Left lung (tissue), 4 donors: ENCODE measurements at regions not wholly inside any gene's neighbourhood (a gene's known extent, or its start where the extent isn't known, plus 50 kb on each side); places are given as distances from the start of the nearest gene placed in this dataset.

ENCODE experiments used
- ATAC-seq: fragments of 200-7000 bp; cut with Tn5 transposase; one replicate; pipeline ENCODE4 v1.9.1; 2020; ENCODE audit warnings: moderate library complexity
- DNase-seq, 4 donors: peaks; one replicate each; pipeline ENCODE4 v3.0.0-alpha.2; 2013 to 2020
- H3K27ac ChIP-seq, 2 donors: fragments of 200-600 bp; sonication (generic) in 1 of 2; one replicate each; pipeline versions ENCODE4 v1.5.0 to v1.8.0; 2020 to 2021
- H3K27me3 ChIP-seq, 2 donors: fragments of 200-600 bp; sonication (generic) in 1 of 2; one replicate each; pipeline versions ENCODE4 v1.5.0 to v1.8.0; 2020 to 2021
- H3K36me3 ChIP-seq, 2 donors: fragments of 200-600 bp; sonication (generic) in 1 of 2; one replicate each; pipeline versions ENCODE4 v1.5.0 to v1.8.0; 2020 to 2021
- H3K4me1 ChIP-seq, 2 donors: fragments of 200-600 bp; one replicate each; pipeline ENCODE4 v1.8.0; 2021
- H3K4me3 ChIP-seq, 2 donors: fragments of 200-600 bp; sonication (generic) in 1 of 2; one replicate each; pipeline versions ENCODE4 v1.5.0 to v1.8.0; 2020 to 2021; ENCODE audit warnings: mild to moderate bottlenecking in 1 of 2
- H3K9me3 ChIP-seq, 2 donors: fragments of 200-600 bp; sonication (generic) in 1 of 2; one replicate each; pipeline versions ENCODE4 v1.5.0 to v1.8.0; 2020 to 2021
- intact Hi-C, 2 donors: fragments of 100-400 bp; cut with DNase I; formaldehyde crosslinking; loops; one replicate each; pipeline versions ENCODE4 v1.11.2 to v1.14.2; 2022
- TF ChIP-seq, protein P1 (sequence below), 2 donors: fragments of 200-600 bp; sonication (generic) in 1 of 2; IDR thresholded peaks; one replicate each; pipeline versions ENCODE4 v1.5.0 to v1.8.0; 2021; ENCODE audit warnings: antibody characterized with exemption in 2 of 2
- donor health status: DM: no; HTN: yes; CAD: no.
- donor health status: DM: no; HTN: no; CAD: no.

DNA sequence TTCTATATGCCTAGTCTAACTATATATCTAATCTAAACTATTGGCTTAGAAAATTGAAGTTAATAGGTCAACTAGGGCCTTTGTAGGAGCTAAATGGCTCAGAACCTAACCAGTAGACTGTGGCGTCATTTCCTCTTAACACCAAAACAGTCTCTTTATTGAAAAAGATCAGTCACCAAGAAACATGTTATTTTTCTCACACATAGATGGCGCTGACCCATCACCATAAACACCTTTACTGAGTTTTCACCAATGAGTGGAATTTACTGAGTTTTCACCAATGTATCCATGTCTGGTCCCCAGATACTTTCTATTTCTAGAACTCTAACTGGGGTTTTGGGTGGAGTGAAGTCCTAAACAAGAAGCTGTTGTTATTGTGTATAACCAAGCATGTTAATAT lies 636.0 kb downstream of the BCKDHB start:
- DNase-seq (peak in 2 of 4 donors; percentile 1 to 10), ATAC-seq (peak; percentile 52)
- intact Hi-C loops: no loop called here
- Histone ChIP-seq H3K36me3 (no peaks in the 10 kb centered on the region), H3K27ac (no peak overlapping the region), H3K27me3 (no peaks in the 10 kb centered on the region), H3K4me1 (no peaks in the 10 kb centered on the region), H3K4me3 (no peak overlapping the region), H3K9me3 (peaks cover 0 to 5% of the 10 kb centered on the region in 2 donors)
- TF ChIP-seq, protein P1, sequence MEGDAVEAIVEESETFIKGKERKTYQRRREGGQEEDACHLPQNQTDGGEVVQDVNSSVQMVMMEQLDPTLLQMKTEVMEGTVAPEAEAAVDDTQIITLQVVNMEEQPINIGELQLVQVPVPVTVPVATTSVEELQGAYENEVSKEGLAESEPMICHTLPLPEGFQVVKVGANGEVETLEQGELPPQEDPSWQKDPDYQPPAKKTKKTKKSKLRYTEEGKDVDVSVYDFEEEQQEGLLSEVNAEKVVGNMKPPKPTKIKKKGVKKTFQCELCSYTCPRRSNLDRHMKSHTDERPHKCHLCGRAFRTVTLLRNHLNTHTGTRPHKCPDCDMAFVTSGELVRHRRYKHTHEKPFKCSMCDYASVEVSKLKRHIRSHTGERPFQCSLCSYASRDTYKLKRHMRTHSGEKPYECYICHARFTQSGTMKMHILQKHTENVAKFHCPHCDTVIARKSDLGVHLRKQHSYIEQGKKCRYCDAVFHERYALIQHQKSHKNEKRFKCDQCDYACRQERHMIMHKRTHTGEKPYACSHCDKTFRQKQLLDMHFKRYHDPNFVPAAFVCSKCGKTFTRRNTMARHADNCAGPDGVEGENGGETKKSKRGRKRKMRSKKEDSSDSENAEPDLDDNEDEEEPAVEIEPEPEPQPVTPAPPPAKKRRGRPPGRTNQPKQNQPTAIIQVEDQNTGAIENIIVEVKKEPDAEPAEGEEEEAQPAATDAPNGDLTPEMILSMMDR (IDR thresholded peaks at IDR 0.05): no peak

DNA sequence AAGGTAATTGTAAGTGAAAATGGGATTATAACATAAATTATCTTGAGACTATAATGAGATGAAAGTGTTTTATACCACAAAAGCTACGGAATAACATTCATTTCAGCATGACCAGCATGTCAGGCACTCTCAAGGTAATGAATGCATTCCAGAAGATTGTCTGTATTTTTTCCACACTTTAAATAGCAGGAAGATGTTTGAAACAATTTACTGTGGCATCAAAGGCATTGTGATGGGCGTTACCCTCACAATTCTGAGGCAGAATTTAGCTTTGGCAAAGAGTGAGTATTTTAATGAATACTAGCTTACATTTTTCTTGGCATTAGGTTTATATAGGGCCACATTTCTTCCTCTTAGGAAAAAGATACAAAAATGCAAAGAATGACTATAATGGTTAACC lies 627.2 kb downstream of the BCKDHB start:
- Histone ChIP-seq H3K4me1 (no peaks in the 10 kb centered on the region), H3K4me3 (no peak overlapping the region), H3K27ac (no peak overlapping the region), H3K36me3 (no peaks in the 10 kb centered on the region), H3K27me3 (no peaks in the 10 kb centered on the region), H3K9me3 (no peaks in the 10 kb centered on the region)
- DNase-seq (no peak), ATAC-seq (no peak)
- intact Hi-C loops: no loop called here
- TF ChIP-seq, protein P1 (IDR thresholded peaks at IDR 0.05): no peak

DNA sequence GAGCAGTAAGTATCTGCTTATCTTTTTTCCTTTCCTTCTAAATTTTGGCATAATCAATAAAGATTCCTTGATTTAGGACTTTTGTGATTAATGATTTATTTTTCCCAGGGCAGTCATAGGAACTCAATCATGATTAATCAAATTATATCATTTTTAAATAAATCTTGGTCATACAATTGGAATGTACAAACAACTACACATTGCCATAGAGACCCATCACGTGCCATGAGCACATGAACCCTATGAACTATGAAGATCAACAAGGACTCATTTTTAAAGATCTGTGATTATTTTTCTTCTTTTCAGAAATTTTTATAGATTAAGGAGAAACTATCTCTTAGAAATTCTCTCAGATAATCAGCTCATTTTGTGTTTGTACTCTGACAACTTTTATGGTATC lies 622.4 kb downstream of the BCKDHB start:
- Histone ChIP-seq H3K27ac (no peak overlapping the region), H3K9me3 (peaks cover 0 to 4% of the 10 kb centered on the region in 2 donors), H3K27me3 (no peaks in the 10 kb centered on the region), H3K36me3 (no peaks in the 10 kb centered on the region), H3K4me1 (no peaks in the 10 kb centered on the region), H3K4me3 (no peak overlapping the region)
- intact Hi-C loops: no loop called here
- TF ChIP-seq, protein P1 (IDR thresholded peaks at IDR 0.05): no peak
- DNase-seq: no peak
- ATAC-seq: no peak

DNA sequence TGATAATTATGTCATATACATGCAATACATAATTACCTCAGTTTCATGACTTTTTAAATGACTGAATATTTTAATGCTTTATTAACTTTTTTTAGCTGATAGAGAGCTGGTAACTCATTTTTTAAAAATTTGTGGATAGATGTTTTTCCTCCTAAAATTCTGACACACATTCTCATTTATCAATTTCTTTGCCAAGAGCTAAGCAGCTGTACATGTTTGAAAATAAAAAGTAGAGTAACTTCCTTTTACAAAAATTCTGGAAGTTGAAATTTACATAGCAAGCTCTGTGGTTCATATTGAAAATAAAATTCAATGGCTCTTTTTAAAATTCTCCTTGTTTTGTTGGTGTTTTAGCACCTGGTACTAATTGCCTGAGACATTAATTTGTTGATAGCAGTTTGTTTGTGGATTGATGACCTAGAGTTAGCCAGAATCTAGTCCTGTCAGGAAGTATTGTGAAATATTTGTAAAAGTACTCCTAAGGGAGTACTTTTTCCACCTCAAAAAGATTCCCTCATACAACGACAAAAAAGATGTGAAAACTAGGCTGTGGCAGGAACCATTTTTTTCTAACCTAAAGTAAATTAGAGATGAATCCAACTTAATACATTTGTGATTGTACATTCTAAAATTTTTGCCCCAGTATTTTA lies 621.8 kb downstream of the BCKDHB start:
- Histone ChIP-seq H3K27me3 (no peaks in the 10 kb centered on the region), H3K36me3 (no peaks in the 10 kb centered on the region), H3K4me3 (no peak overlapping the region), H3K9me3 (peaks cover 0 to 4% of the 10 kb centered on the region in 2 donors), H3K4me1 (no peaks in the 10 kb centered on the region), H3K27ac (no peak overlapping the region)
- ATAC-seq (no peak), DNase-seq (no peak)
- TF ChIP-seq, protein P1 (IDR thresholded peaks at IDR 0.05): no peak
- intact Hi-C loops: no loop called here

DNA sequence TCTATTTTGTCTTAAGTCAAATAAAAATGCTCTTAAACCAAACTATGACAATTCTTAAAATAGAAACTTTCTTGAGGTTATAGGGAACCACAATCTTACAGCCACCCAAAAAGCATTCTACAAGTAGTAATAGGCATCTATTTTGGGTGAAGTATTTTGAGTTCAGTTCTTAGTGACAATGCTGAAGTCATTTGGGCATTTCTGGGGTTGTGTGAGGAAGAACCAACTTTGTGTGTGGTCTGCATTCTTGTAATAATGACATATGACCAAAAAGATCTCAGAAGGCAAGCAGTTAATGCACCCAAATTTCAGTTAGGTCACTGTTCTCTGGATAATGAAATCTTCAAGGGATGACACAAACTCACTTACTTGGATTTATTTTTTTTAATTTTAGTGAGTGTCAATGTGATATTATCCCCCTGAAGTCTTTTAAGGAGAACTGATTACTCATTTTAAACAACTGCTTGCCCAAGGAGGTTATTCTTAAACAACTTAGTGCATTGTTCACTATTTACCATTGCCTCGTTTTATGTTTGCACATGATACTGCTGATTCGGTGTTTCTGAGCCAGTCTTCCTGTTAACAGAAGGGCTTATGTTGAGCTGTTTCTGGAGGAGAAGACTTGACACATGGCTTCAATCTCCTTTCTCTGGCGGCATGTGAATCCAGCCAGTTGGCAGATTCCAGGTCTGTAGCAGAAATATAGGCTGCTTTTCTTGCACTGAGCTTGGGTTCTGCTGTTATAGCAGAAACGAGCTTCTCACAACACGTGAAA lies 618.9 kb downstream of the BCKDHB start:
- DNase-seq (peak in 2 of 4 donors; percentile 1 to 6), ATAC-seq (no peak)
- intact Hi-C loops: no loop called here
- no peak overlapping the region for H3K4me3 ChIP-seq
- no peaks in the 10 kb centered on the region for H3K4me1 ChIP-seq
- no peaks in the 10 kb centered on the region for H3K36me3 ChIP-seq
- no peaks in the 10 kb centered on the region for H3K27me3 ChIP-seq
- TF ChIP-seq, protein P1 (IDR thresholded peaks at IDR 0.05): no peak
- no peak overlapping the region for H3K27ac ChIP-seq
- peaks cover 0 to 4% of the 10 kb centered on the region in 2 donors for H3K9me3 ChIP-seq
